Stimulated activated CD4-positive, alpha-beta T cell treated with anti-CD3 and anti-CD28 coated beads, TNF-alpha, amount 100 ng/mL, for 4 hours (primary cell): ENCODE measurements at regions not wholly inside any gene's neighbourhood (a gene's known extent, or its start where the extent isn't known, plus 50 kb on each side); places are given as distances from the start of the nearest gene placed in this dataset.
"Not testable (repeated sequence)": the region's sequence is repeated elsewhere in the genome, so short reads cannot be mapped to it uniquely, and the experiment has no call there.

Source experiments
- DNase-seq, 3 experiments: peaks; one replicate each; pipeline ENCODE4 v3.0.0-alpha.2; 2020; ENCODE audit warnings: low read depth in 3 of 3

DNA sequence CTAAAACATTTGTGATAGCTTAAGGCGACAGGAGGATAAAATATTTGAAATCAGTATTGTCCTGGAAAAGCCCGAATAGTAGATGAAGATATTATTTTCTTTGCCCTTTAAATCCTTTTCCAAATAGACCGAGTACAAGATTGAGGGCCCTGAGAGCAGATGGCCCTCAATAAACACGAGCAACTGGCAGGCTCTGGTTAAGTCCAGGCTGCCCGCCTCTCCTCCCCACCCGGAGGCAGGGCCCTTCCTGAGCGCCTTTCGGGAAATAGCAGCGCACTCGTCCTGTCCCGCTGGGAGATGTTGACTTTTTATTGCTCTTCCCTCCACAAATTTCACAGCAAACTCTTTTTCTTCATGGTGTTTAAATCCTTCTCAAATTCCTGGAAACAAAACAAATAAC is 50.8 kb upstream of the MAX start:
- DNase-seq = no peak

DNA sequence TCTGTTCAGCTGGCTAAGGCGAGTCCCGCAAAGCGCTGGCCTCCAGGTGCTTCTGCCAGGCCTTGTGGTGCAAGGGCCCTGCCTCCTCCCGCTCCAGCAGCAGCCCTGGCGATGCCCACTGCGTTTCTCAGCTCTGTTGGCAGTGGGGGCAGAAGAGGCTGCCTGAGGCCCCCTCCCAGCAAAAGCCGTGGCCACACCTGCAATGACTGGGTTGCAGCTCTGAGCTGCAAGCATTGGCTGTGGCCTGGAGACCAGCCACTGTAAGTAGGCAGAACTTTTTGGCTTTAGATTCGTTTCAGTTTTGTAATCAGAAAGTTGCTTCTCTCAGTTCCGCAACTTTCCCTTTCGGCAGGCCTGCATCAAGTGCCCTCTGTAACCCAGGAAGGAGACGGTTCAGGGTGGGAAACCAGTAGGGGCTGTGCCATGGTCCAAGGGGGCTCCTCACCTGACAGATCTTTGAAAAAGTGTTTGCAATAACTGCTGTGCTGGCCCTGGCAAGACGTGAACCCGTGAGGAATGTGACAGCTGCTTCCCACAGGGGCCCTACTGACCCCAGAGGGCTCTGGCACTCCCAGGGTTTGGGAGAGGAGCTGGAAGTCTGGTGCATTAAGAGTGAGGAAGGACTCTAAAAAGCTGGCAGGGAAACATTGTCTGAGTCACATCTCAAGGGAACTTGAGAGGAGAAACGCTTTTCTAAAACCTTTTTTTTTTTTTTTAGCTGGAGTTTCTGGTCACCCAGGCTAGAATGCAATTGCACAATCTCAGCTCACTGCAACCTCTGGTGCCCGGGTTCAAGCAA is 54.5 kb upstream of the MAX start:
- DNase-seq = no peak

DNA sequence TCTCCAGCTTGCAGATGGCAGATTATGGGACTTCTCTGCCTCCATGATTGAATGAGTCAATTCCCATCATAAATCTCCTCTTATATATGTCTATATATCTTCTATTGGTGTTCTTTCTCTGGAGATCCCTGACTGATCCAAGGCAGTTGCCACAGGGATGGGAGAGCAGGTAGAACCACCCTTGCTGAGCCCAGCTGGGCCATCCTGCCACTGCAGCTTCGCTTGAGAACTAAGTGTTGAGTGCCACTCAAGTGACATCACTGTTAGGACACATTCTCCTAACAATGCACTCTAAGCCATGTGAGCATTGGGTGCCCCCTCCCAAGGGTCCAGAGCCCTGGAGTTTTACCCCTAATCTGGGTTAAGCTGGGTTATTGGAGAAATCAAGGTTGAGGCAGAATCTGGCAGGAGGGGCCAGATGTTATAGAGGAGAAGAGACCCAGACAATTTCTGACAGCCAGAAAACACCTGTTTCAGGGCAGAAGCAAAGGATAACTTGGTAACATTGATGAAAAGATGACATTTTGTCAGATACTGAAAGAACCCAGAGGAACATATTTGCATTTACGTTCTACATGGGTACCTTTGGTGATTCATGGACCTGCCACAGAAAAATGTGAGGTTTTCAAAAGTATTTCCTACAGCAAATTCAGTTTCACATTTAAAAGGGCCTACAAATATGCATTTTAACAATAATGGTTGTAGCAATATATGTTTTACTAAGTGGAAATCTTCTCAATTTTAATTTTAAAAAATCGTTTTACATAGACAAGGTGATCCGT is 57.2 kb upstream of the MAX start:
- no peak for DNase-seq

DNA sequence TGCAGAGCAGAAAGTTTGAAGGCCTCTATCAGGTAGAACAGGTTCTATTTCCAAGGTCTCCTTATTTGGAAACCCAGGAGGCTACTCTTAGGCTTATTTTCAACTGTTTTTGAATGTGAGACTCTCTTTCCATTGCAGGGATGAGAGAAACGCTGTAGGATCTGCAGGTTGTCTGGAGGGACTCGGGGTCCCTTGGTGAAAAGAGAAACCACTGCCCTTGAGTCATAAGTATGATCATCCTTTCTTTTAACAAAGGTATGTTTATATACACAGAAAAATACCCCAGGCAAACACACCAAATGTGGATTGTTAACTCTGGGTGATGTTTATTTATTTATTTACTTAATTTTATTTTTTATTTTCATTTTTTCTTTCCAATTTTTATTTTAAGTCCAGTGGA is 57.8 kb upstream of the MAX start:
- DNase-seq = no peak

DNA sequence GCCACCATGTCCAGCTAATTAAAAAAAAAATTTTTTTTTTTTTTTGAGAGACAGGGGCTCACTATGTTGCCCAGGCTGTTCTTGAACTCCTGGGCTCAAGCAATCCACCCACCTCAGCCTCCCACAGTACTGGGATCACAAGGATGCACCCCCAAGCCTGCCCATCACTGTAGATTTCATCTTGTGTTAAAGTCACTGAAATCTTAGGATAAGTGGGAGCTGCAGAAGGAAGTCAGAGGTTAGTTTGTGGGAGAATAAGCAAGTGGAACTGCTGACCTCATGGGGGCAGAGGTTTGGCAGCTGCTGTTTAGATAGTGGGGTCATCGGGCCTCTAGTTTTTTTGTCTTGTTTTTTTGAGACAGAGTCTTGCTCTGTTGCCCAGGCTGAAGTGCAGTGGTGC is 59.7 kb upstream of the MAX start:
- no peak for DNase-seq

DNA sequence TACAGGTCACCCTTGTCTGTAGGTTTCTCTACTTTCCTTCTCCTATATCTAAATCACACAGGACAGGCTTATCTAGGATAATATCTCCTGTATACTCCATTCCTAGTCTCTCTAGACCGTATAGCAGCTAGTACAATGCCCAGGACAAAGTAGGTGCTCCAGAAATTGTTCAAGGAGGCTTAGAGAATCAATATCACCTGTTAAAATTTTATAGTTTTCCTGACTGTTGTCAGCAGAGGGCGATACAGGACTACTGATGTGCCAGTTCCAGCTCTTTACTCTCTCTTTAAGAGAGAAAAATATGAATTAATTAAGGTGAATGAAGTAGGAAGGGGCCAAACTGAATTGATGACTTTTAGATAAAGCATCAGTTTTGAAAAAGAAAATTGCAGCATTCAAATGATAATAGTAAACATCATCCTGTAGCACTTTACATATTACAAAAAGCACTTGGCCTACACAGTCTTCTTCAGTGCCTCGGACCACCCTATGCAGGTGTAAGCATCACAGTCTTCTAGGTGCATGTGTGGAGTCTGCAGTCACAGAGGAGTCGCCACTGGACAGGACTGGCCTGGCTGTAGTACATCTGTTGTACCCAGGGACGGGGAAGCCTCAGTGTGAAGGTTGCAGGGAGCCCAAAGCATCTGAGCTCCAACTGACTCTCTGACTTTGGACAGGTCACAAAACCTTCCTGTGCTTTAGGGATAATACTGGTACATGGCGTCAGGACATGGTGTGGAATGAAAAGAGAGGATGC is 61.9 kb upstream of the MAX start:
- peak in 1 of 3 experiments; percentile 9 for DNase-seq

DNA sequence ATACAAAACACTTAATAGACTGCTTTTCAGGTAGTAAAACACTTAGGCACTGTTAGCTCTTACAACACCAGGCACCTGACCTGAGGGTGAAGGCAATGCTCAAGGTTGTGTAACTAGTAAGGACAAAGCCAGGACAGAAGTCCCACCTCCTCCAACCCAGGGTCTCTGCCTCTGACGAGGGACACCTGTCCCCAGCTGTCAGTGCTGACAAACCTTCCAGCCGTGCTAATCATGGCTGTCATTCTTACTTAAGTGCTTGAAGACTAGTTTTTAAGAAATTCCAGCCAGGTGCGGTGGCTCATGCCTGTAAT is 62.5 kb upstream of the MAX start:
- no peak for DNase-seq

DNA sequence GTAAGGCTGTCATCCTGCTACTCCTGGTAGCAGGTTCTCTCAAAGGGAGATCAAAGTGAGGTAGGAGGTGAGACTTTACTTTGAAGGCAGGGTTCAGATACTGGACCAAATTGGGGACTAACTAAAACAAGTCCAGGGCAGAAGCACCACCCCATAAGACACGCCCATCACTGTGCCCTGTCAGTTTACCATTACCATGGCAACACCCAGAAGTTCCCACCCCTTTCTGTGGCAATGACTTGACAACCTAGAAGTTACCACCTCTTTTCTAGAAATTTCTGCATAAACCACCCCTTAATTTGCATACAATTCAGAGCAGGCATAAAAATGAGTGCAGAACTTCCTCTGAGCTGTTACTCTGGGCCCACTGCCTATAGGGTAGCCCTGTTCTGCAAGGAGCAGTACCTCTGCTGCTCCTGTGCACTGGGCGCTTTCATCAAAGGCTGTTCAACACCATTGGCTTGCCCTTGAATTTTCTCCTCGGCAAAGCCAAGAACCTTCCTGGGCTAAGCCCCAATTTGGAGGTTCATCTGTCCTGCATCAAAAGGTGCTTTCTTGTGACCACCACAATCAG is 64.8 kb upstream of the MAX start:
- DNase-seq = no peak

DNA sequence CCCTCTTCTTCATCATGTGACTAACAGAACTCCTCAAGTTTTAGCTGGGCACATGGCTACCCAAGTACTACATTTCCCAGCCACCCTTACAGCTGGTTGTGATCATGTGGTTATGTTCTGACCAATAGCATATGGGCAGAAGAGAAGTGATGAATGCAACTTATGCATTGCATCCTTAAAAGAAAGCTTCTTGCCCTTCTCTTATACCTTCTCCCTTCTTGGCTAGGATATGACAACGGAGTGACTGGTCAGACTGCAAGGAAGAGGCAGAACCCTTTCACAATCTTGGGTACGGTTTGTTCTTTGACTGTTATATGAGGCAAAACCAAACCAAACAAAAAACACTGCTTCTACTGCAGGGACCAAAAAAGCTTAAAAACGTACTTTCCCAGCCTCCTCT is 66.5 kb upstream of the MAX start:
- no peak for DNase-seq

DNA sequence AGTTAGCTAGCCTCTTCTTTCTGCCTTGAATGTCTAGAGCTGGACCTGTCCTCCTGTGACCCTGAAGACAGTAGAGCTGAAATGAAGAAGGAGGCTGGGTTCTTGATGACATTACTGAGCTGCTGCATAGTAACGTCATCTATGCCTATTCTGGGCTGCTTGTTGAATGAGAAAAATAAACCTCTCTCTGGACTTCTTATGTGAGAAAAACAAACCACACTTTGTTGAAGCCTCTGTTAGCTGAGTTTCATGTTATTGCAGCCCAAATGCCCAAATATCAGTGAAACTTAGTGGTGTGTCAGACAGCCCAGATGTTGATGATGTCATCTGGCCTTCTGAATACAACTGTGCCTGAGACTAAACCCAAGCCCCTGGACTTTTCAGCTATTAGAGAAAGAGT is 67.0 kb upstream of the MAX start:
- no peak for DNase-seq

DNA sequence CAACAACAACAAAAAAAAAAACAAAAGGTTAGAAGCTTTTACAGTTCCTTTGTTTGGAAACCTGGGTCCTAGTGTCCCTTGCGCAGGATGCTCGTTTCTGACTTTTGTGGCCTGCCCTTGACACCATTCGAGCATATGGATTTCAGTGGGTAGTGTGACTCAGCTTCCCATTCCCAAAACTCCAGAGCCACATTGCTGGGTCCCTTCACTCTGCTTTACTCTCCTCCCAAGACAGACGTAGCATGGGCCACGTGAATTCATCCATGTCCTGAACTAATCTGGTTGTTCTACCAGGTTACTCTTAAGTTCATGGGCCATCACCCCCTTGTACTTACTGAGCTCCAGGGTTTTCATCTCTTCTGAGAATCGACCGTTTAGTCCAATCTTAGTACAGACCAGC is 68.0 kb upstream of the MAX start:
- DNase-seq = no peak

DNA sequence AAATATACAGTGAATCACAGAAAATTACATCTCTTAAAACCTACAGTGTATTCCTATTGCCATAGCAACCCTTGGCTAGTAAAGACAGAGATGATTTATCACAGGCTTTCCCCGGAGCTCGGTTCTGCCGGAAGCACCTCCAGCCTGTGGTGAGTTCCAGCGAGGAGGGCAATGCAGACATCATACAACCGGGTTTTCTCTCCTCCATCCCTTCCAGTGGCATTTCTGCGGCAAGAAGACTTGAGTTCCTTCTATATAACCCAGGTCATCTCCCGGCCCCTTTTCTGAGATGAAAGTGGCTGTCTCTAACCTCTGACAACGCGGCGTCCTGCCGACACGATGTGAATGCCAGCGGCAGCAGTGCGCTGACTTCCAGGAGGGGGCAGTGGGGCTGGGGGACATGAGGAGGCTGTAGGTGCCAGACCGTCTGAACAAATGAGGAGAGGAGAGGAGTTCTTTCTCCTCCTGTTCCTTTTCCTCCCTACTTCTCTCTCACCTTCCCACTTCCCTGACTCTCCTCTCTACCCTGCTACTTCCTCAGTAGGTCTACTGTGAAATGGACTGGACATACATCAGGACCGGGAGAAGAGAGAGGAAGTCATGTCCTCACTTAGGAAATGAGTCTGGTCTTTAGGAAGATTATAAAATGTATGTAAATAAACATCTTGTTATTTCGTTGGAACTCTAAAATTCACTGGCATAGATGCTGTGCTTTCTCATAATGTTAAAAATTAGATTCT is 68.6 kb upstream of the MAX start:
- DNase-seq = peak in 1 of 3 experiments; percentile 12

DNA sequence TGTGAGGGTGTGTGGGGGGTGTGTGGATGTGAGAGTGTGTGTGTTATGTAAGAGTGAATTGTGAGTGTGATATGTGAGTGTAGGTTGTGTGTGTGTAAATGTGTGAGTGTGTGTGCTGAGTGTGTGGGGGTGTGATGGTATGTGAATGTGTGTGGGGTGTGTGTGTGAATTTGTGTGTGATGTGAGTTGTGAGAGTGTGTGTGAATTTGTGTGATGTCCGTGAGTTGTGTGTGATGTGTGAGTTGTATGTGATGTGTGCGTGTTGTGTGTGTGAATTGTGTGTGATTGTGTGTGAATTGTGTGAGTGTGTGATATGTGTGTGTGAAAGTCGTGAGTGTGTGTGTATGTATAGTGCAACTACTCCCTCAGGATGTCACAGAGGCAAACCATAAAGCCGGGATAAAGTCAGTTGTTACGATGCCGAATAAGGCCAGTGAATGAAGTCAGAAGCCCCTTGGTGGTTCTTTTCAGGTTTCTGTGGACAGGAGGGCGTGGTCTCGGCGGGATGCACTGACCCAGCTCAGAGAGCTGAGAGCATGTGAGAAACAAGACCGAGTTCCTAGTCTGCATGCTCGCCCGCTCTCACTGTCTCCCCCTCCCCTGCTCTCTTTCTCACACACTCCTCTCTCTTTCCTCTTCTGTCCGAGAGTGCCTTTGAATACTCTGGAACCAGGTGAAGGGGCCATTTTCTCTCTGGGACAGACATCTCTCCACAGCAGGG is 71.8 kb upstream of the MAX start:
- no peak for DNase-seq

DNA sequence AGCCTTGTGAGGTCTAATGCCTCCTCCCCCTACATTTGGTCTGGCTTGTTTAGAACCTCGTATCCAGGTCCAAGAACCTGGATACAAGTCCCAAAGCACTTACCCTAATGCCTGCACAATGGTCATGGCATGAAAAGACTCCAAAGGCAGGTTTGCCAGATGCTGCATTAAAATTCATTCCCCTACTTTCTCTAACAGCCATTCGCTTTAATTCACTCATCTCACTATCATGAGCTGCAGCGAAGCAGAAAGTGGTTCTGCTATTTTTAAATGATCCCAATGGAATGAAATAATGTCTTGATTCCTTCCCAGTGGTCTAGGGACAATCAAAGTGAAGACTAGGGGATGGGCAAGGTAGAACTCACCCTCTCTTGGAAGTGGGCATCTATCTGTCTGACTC is 72.5 kb upstream of the MAX start:
- DNase-seq = no peak

DNA sequence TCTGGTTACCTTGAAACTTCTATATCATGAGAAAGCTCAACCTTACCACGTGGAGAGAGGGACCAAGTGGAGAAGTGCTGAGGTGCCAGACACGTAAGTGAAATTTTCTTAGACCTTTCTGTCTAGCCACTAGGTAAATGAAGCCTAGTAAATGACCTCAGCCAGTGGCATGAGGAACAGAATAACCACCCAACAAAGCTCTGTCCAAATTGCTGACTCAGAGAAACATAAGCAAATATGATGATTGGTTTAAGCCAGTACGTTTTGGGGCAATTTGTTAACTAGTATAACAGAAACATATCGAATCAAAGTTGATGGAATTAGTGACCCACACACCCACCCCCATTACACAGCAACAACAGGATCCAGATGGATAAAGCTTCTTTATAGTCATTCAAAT is 75.2 kb upstream of the MAX start:
- DNase-seq = no peak

DNA sequence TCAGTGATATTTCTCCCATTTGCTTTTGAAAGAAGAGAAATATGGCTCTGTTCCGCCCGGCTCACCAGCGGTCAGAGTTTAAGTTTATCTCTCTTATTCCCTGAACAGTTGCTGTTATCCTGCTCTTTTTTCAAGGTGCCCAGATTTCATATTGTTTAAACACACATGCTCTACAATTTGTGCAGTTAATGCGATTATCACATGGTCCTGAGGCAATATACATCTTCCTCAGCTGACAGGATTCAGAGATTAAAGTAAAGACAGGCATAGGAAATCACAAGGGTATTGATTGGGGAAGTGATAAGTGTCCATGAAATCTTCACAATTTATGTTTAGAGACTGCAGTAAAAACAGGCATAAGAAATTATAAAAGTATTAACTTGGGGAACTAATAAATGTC is 76.9 kb upstream of the MAX start:
- DNase-seq = not testable (repeated sequence)

DNA sequence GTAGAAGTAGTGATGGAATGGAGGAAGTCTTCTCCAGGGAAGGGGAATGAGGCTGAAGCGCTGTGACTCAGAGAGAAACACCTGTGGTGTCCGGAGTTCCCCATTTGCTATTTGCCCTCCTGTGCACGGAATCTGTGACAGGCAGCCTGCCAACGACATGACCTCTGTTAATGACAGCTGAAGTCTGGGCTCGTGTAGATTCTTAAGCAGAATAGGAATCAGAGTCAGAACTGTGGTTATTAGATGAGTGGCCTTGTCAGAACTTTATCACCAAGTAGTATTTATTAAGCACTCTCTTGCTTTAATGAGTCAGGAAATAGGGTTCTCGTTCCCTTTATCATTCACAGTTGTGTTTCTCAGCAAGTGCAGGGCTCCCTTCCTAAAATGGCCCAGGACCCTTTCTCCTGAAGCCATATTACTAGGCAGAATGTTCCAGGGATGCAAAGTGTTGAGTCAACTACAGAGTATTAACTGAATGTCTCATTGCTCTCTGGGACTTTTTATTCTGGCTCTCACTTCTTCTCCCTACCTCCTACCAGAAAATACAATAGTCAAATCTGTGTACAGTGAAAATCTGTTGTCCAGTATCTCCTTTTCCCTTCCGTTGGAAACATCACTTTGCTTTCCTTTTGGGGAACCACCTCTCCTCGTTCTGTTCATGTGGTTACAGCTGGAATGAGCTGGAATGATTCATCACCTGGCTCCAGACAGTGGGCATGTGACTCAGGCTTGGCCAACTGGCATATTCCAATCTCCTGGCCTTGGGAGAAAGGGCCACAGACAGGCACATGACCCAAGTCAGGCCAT is 77.8 kb upstream of the MAX start:
- DNase-seq = no peak

DNA sequence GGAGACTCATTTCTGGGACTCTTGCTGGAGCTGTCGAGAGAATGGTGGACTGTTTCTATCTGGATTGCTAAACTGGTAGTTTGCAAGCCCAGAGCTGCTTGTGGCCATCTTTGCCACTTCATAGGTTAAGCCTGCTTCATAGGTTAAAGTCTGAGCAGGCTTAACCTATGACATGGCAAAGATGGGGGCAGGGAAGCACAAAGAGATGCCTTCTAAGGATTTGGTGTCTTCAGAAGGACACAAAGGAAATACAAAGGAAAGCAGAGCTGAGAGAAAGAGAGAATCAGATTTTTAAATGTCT is 78.4 kb upstream of the MAX start:
- DNase-seq = no peak

DNA sequence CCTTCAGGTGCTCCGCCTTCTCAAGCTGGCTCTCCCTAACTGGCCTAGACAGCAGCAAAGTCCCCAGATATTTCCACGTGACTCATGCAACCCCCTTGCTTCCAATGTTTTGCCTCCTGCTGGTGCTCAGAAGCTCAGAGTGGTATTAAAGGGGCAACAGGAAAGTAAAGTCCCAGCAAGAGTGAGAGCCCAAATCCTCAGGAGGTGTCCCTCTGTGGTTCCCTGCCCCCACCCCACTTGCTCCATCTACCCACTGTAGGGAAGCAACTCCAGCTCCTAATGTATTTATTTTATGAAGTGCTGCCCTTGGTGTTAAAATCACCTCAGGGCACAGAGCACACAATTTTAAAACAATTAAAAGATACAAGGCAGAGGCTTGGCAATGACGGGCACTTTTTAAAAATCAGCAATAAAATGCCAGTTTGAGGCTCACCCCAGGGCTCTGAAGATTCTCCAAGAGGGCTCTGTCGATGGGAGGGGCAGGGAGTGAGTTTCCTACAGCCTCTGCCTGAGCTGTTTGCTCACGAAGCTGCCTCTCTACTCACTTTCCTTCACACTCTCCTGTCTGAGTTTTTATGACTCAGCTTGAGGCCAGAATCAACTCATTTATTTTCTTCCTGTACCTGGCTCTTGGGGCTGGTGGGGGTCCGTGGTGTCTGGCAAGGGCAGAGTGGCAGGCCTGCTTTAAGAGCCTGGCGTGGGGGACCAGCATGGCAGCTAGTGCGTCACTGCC is 81.9 kb upstream of the MAX start:
- no peak for DNase-seq

DNA sequence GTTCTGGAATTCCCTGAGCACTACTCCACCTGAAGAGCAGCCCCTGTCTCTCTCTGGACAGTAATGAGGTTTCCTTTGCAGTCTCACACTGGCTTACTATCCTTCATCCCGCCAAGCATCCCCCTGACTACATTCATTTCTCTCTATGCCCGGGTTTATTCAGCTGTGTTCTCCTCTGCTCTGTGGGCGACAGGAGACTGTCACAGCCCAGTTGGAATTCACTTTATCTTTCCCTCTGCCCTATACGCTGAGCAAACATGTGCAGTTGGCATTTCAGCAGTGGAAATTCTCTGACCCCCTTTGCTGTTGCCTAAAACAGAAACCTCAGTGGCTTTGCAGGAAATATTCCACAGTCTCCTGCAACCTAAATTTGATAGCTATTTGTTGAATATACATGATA is 83.5 kb upstream of the MAX start:
- DNase-seq = no peak
